NT2/D1 (cell line): ENCODE measurements at regions not wholly inside any gene's neighbourhood (a gene's known extent, or its start where the extent isn't known, plus 50 kb on each side); places are given as distances from the start of the nearest gene placed in this dataset.

Experiments
- SUZ12 ChIP-seq: IDR thresholded peaks from 2 replicates; pipeline ENCODE4 v1.6.1; 2011; ENCODE audit not compliant: insufficient read length, insufficient read depth; ENCODE audit errors: extremely low read depth
- YY1 ChIP-seq: IDR thresholded peaks from 2 replicates; pipeline ENCODE4 v1.6.1; 2011; ENCODE audit not compliant: insufficient read length, insufficient read depth

- TF ChIP-seq YY1, result no peak
- no peak for TF ChIP-seq SUZ12
These were observed 220.2 kb upstream of the CLINT1 start for GRCh38 chr5:158079097-158079496.
